SK-N-SH treated with all-trans-retinoic acid at 6 μM for 48 hours (cell line): ENCODE measurements at regions not wholly inside any gene's neighbourhood (a gene's known extent, or its start where the extent isn't known, plus 50 kb on each side); places are given as distances from the start of the nearest gene placed in this dataset.
A peak's percentile ranks its signal among the peaks of the same experiment; 100 is the strongest.

Experiments
- ARNTL ChIP-seq: fragments of 450-650 bp; formaldehyde crosslinking; IDR thresholded peaks from 2 replicates; pipeline ENCODE4 v1.5.0; 2020; ENCODE audit warnings: low read depth, mild to moderate bottlenecking, moderate library complexity, borderline replicate concordance
- CREB5 ChIP-seq: fragments of 250-450 bp; sonication (Bioruptor Pico); IDR thresholded peaks from 2 replicates; pipeline ENCODE4 v1.5.1; 2020; ENCODE audit warnings: low read depth, mild to moderate bottlenecking, moderate library complexity
- OSR1 ChIP-seq: fragments of 250-450 bp; sonication (Bioruptor Pico); IDR thresholded peaks from 2 replicates; pipeline ENCODE4 v1.8.0; 2022; ENCODE audit warnings: moderate library complexity, mild to moderate bottlenecking, inconsistent platforms
- PPARA ChIP-seq: fragments of 250-450 bp; sonication (Bioruptor Pico); IDR thresholded peaks from 2 replicates; pipeline ENCODE4 v1.5.0; 2020; ENCODE audit warnings: mild to moderate bottlenecking, borderline replicate concordance
- TCF4 ChIP-seq: fragments of 250-450 bp; sonication (Bioruptor Pico); IDR thresholded peaks from 2 replicates; pipeline ENCODE4 v1.8.0; 2021; ENCODE audit warnings: mild to moderate bottlenecking, moderate library complexity, borderline replicate concordance
- TOX ChIP-seq: fragments of 250-450 bp; sonication (Bioruptor Pico); IDR thresholded peaks from 2 replicates; pipeline ENCODE4 v1.8.0; 2021; ENCODE audit warnings: mild to moderate bottlenecking, moderate library complexity, borderline replicate concordance
- ZC3H10 ChIP-seq: fragments of 250-450 bp; sonication (Bioruptor Pico); IDR thresholded peaks from 2 replicates; pipeline ENCODE4 v1.5.1; 2021; ENCODE audit warnings: mild to moderate bottlenecking, moderate library complexity
- ZFP3 ChIP-seq: fragments of 250-450 bp; sonication (Bioruptor Pico); IDR thresholded peaks from 2 replicates; pipeline ENCODE4 v1.5.0; 2020; ENCODE audit warnings: mild to moderate bottlenecking, moderate library complexity
- ZNF565 ChIP-seq: fragments of 450-650 bp; formaldehyde crosslinking; conservative IDR thresholded peaks from 2 replicates; pipeline ENCODE4 v1.5.0; 2020; ENCODE audit warnings: low read depth, mild to moderate bottlenecking, moderate library complexity
- ZNF70 ChIP-seq: fragments of 450-650 bp; formaldehyde crosslinking; IDR thresholded peaks from 2 replicates; pipeline ENCODE4 v1.5.0; 2020; ENCODE audit warnings: mild to moderate bottlenecking, moderate library complexity
- TF ChIP-seq, protein P1 (sequence below): fragments of 250-450 bp; sonication (Bioruptor Pico); IDR thresholded peaks from 2 replicates; pipeline ENCODE4 v1.5.1; 2021; ENCODE audit warnings: mild to moderate bottlenecking, moderate library complexity

DNA sequence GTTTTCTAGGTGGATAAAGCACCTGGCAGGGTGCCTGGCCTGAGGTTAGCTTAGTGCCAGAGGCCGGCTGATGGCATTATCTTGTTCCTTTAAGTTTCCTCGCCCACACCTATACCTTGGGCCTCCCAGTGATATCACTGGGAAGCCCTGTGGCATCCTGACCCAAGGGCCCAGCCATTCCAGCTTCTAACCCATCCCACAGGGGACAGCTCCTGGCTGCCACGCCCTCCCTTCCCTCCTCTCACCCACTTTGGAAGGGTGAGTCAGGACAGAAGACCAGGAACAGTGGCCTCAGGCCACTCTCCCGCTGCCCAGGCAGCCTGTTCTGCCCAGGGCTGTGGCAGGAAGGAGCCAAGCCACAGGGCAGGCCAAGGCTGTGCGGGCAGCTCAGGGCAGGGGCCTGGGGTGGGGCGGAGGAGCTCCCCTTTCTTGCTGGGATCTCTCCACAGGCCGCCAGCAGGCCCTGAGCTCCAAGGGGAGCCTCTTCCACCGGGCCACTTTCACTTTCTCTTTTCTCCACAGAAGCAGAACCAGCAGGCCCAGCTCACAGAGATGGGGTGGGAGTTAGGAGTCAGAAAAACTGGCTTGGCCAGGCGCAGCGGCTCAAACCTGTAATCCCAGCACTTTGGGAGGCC lies 75.1 kb downstream of the IRF2BPL start:
- TF ChIP-seq ZFP3 (CRISPR knock-in tag) (peak; percentile 44; the same call in 1 of the 2 replicates), ZNF70 (CRISPR knock-in tag) (no peak), CREB5 (CRISPR knock-in tag) (no peak), ZNF565 (no peak), ARNTL (no peak), PPARA (CRISPR knock-in tag) (no peak), ZC3H10 (no peak), OSR1 (CRISPR knock-in tag) (no peak), TCF4 (no peak), TOX (no peak)
- TF ChIP-seq, protein P1, sequence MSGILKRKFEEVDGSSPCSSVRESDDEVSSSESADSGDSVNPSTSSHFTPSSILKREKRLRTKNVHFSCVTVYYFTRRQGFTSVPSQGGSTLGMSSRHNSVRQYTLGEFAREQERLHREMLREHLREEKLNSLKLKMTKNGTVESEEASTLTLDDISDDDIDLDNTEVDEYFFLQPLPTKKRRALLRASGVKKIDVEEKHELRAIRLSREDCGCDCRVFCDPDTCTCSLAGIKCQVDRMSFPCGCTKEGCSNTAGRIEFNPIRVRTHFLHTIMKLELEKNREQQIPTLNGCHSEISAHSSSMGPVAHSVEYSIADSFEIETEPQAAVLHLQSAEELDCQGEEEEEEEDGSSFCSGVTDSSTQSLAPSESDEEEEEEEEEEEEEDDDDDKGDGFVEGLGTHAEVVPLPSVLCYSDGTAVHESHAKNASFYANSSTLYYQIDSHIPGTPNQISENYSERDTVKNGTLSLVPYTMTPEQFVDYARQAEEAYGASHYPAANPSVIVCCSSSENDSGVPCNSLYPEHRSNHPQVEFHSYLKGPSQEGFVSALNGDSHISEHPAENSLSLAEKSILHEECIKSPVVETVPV (CRISPR knock-in tag) = no peak
